ENCODE measurements at regions not wholly inside any gene's neighbourhood (a gene's known extent, or its start where the extent isn't known, plus 50 kb on each side); places are given as distances from the start of the nearest gene placed in this dataset.
"Not testable (repeated sequence)": the region's sequence is repeated elsewhere in the genome, so short reads cannot be mapped to it uniquely, and the experiment has no call there.

GRCh38 chr13:87561580-87561979 is 109.6 kb upstream of the SLITRK5 start:
- TF ChIP-seq POLR2A (IDR thresholded peaks at IDR 0.05; ENCODE audit: extremely low read depth, insufficient read length); CTCF (IDR thresholded peaks at IDR 0.05; ENCODE audit: low read depth, low read length): not testable (repeated sequence)
